Muscle of arm (tissue), 1 donor: ENCODE measurements at regions not wholly inside any gene's neighbourhood (a gene's known extent, or its start where the extent isn't known, plus 50 kb on each side); places are given as distances from the start of the nearest gene placed in this dataset.
"Not testable (repeated sequence)": the region's sequence is repeated elsewhere in the genome, so short reads cannot be mapped to it uniquely, and the experiment has no call there.

Experiments
- DNase-seq: peaks from one replicate; pipeline ENCODE4 v3.0.0-alpha.2; 2013

- DNase-seq, result no peak
Observed at GRCh38 chr1:228868731-228869024, 133.4 kb downstream of the RHOU start.

DNA sequence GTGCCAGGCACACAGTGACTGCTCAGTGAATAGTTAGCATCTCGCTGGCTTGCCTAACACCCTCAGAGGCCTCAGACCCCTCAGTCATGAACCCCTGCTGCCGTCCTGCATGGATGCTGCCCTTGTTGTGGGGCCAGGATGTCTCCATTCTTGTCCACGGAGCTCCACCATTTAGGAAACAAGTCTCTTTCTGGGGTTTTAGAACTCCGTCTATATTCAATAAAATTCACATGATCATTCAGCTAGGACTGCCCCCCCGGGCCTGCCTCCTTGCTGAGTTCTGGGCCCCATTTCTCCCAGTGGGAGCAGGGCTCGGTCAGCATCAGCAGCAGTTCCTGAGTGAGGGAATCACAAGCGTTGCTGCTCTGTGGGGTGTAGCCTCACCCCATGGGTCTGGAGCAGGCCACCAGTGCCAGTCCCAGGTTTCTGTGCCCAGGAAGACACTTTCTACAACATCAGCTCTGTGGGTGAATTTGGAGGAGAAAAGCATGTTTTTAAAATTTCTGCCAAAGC lies 134.1 kb downstream of the RHOU start:
- DNase-seq, result no peak

- DNase-seq, result no peak
Observed at GRCh38 chr1:228870041-228870713, 134.9 kb downstream of the RHOU start.

- DNase-seq, result peak; percentile 74
Observed at GRCh38 chr1:228871314-228872061, 136.2 kb downstream of the RHOU start.

- no peak for DNase-seq
Observed at GRCh38 chr1:228872080-228872479, 136.8 kb downstream of the RHOU start.

GRCh38 chr1:228873709-228874108 lies 138.4 kb downstream of the RHOU start:
- DNase-seq, result no peak

DNA sequence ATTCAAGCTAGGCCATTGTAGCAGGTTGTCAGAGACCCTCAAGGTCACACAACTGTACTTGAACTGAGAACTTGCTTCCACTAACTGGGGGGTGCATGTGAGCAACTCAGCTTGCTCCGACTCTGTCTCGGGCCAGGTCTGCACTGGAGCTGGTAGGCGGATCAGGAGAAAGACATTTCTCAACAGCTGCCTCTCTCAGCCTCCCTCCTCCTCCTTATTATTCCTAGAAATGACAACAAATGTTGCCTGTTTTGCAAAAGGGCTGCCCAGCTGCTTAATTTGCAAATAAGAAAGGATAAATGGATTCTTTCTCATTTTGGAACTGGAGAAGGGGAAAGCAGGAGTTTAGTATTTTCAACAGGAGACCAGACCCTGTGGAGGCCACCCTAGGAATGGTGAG lies 140.5 kb downstream of the RHOU start:
- no peak for DNase-seq

DNA sequence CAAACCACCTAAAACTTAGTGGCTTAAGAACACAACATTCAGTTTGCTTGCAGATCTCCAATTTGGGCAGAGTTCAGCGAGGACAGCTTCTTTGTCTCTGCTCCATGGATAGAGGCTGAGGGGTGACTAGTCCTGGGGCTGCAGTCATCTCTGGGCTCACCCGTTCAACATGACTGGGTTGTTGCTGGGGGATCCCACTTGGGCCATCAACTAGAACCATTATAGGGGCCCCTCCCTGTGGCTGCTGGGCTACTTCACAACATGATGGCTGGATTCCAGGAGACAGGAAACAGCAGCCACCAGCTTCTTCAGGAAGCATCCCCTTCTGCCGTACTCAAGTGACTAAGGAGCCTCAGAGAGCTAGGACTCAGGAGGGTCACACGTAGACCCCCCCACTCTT lies 140.9 kb downstream of the RHOU start:
- DNase-seq, result no peak

GRCh38 chr1:228879164-228879563 lies 143.9 kb downstream of the RHOU start:
- DNase-seq, result no peak

DNA sequence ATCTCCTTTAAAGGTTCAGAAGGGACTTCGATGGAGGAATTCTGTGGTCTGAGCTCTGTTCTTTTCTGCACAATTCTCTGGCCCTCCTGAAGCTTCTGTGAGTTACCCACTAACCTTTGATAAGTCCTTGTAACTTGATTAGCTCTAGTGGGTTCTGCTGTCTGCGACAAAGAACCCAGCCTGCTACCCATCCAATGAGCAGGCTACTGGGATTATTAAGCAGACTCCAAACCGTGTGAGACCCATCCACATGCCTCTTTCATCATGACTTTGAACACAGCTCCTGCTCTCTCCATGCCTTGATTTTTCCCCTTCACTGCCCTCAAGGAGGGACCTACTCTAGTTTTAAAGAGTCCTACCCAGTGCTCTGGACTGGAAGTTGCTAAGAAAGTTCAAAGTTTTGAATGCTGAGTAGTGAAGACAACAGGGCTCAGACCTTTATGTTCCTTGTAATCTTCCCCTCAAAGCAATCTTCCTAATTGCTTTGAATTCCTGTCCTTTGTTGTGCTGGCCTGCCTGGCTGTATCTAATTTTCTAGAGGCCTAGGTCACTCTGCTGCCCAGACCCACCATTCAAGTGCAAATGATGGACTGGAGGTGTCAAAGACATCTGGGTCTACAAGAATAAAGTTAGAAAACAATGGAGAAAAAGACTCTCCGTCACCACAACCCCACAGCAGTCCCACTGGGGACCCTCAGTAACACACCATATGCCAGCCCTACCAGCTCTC lies 146.9 kb downstream of the RHOU start:
- DNase-seq, result no peak

DNA sequence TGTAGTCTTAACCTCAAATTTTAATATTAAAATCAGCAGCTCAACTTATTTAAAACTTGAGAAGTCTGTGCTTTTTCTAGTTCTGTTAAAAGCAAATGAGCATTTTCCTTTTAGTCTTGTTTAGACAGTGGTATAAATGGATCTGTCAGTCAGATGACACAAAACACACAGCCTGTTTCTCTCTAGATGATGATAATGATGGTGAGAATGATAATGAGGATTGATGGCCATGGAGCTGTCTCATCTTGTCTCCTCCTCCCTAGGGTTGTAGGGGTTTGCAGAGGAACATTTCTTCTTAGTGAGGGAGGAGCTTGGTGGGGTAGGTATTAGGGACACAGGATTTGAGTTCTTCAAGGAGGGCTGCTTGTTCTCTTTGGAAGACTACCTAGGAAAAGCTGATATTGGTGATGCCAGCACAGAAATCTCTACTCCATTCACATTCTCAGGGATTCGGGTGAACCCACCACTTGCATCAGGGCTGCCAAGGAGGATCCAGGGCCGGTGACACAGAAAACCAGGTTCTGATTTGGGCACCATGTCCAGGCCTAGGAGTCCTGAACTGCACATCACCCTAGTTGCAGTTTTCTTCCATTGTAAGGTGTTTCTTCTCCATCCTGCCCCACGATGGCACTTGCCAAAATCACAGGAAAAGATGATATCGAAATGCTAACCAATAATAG lies 147.6 kb downstream of the RHOU start:
- DNase-seq, result no peak

DNA sequence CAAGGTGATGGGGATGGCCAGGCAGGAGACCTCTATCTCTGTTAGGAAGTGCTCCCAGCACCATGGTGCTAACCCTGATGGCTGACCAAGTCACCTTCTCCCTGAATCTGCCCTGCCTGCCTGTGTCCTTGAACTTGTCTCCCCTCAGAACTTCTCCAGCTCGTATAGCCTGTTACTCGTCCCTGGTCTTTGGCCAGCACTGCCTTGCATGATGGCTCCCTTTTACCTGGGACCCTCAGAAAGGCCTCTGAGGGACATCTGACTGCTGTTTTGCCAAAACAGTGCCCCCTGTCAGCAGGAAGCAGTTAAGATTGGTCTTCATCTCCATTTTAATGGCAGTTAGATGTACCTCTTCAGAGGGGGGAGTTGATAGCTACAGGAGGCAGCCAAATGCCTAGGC lies 148.3 kb downstream of the RHOU start:
- no peak for DNase-seq

DNA sequence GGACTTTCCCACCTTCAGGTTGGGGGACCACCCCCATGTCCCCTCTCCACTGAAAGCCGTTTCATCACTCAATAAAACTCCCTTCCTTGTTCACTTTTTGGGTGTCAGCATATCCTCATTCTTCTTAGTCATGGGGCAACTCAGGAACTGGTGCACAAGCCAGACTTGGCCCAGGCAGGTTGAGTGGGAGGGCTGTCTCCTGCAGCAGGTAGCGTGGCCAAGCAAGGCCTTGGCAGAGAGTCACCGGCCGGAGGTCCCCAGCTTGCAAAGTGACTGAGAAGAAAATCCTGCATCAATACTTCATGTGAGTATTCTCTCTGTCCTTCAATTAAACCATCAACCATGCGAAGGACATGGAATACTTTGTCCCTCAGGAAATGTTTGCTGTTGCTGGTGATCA lies 148.9 kb downstream of the RHOU start:
- DNase-seq, result no peak

DNA sequence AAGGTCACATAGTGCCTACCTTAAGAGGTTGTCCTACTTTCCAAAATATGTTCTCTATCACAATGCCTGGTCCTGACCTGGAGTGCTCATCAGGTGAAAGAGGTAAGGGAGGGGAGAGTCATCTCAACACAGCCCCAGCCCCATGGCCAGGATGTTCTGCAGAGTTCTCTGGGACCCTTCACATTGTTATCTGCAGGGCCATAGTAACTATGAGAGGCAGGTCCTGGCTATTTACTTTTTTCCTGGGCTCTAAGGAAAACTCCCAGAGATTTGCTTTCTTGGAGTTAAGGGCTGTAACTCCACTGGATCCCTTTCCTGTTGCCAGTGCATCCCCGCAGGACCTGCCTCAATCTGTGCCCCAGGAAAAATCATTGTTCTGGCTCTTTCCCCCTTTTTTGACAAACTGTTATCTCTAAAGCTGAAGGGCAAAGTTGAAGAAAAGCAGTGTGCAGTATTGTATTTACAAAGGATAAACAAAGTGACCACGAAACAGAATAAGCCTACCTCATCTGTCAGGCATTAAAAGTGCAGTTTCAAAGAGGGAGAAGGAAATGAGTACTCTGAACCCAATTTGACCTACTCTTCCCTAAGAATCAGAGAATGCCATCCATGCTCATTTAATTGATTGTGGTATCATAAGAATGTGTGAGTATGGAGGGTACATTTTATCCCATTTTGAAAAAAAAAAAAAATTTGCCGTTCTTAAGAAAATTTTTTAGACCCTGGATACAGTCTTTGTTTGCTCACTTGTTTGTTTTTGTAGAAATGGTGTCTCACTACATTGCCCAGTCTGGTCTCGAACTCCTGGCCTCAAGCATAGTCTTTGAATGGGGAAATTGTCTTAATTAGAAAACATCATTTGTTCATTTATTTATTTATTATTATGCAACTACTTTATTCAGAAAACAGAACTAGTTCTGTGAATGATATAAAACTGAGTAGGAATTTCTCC lies 149.6 kb downstream of the RHOU start:
- no peak for DNase-seq

DNA sequence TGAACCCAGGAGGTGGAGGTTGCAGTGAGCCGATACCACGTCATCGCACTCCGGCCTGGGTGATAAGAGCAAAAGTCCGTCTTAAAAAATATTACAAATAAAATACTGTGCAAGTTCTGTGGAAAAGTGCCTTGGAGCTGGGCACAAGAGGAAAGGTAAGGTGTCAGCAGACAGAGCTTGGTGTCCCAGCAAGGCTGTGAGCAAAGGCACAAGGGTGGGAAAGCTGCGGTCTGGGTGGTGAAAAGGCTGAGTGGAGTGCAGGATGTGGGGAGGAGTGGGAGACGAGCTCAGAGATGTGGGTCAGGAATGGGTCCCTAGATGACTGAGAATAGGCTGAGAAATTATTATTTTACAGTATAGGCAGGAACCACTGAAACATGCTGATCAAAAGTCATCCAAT lies 150.6 kb downstream of the RHOU start:
- no peak for DNase-seq

GRCh38 chr1:228887101-228887500 lies 151.8 kb downstream of the RHOU start:
- DNase-seq, result no peak

DNA sequence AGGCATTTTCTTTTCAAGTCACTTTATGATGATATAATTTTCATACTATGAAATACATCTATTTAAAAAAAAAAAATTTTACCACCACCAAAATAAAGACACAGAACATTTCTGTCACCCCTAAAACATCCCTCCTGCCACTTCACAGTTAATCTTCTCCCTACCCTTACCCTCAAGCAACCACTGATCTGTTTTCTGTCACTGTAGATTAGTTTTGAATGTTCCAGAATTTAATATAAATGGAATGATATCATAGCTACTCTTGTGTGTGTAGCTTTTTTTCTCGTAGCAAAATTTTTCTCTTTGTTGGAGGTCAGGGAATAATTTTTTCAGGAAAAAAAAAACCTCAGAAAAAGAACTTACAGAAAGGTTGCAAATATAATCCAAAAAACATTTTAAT lies 152.7 kb downstream of the RHOU start:
- DNase-seq, result no peak

GRCh38 chr1:228889289-228889688 lies 154.0 kb downstream of the RHOU start:
- DNase-seq, result no peak

DNA sequence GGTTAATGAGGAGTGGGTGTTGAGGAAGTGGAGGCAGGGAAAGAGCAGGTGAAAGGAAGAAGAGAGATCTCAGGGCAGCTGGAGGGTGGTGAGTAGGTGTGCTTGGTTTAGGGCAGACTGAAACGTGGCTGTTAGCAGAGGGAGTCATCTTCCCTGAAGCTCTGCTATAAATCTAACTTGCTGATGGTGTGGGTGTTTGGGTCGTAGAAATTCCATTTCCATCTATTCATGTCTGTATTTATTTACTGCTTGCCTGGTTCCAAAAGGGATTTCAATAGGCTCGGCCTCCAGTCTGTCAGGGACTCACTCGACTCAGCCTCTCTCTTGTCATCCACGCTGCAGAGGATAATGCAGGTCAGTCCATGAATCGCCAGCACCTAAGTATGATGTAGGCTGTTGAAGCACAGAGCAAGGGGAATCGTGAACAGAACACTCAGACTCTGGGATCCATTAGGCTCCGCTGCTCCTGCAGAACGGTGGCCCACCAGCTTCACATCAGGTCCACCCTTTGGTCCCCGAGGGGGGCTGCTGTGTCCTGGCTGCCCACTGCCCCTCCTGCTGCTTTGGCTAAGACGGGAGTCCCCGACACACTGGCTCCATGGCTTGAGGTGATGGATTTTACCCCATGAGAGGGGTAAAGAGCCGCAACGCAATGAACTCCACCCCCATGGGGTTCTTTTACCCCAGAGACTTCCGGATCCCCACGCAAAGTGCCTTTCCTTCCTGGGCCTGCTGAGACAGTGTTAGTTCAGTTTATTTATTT lies 156.2 kb downstream of the RHOU start:
- DNase-seq, result no peak

DNA sequence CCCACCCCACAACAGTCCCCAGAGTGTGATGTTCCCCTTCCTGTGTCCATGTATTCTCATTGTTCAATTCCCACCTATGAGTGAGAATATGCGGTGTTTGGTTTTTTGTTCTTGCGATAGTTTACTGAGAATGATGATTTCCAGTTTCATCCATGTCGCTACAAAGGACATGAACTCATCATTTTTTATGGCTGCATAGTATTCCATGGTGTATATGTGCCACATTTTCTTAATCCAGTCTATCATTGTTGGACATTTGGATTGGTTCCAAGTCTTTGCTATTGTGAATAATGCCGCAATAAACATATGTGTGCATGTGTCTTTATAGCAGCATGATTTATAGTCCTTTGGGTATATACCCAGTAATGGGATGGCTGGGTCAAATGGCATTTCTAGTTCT lies 156.9 kb downstream of the RHOU start:
- DNase-seq, result not testable (repeated sequence)
